Head of caudate nucleus (tissue), 42 donors: ENCODE measurements at regions not wholly inside any gene's neighbourhood (a gene's known extent, or its start where the extent isn't known, plus 50 kb on each side); places are given as distances from the start of the nearest gene placed in this dataset.
A peak's percentile ranks its signal among the peaks of the same experiment; 100 is the strongest.

Source experiments
- DNase-seq, 42 donors: peaks; one replicate each; pipeline versions ENCODE4 v3.0.0 to v3.0.0-alpha.2; 2020 to 2021; ENCODE audit warnings: mixed read lengths in 7 of 42
- intact Hi-C: fragments of 100-400 bp; cut with DNase I; formaldehyde crosslinking; loops from one replicate; pipeline ENCODE4 v1.15.0; 2022

- DNase-seq = no peak
- intact Hi-C loops = no loop called here
These were observed 111.7 kb upstream of the CD93 start for GRCh38 chr20:23197836-23198235.

GRCh38 chr20:23195636-23196035, 109.5 kb upstream of the CD93 start:
- no peak for DNase-seq
- intact Hi-C loops = no loop called here

GRCh38 chr20:23193801-23194384, 107.8 kb upstream of the CD93 start:
- intact Hi-C loops = no loop called here
- no peak for DNase-seq

GRCh38 chr20:23192469-23192868, 106.3 kb upstream of the CD93 start:
- intact Hi-C loops = no loop called here
- no peak for DNase-seq

- DNase-seq = no peak
- intact Hi-C loops = no loop called here
These were observed 104.4 kb upstream of the CD93 start for GRCh38 chr20:23190557-23190956.

- intact Hi-C loops = no loop called here
These were observed 103.7 kb upstream of the CD93 start for GRCh38 chr20:23189854-23190253.

GRCh38 chr20:23189341-23189740, 103.2 kb upstream of the CD93 start:
- intact Hi-C loops = no loop called here
- no peak for DNase-seq

More at GRCh38 chr20:23189854-23190253, 103.7 kb upstream of the CD93 start:
- no peak for DNase-seq

- intact Hi-C loops = no loop called here
- no peak for DNase-seq
These were observed 102.4 kb upstream of the CD93 start for GRCh38 chr20:23188377-23189169.

GRCh38 chr20:23187751-23188150, 101.6 kb upstream of the CD93 start:
- intact Hi-C loops = no loop called here
- DNase-seq = peak in 1 of 42 donors; percentile 9

GRCh38 chr20:23186808-23187207, 100.7 kb upstream of the CD93 start:
- intact Hi-C loops = no loop called here

GRCh38 chr20:23180451-23180921, 94.4 kb upstream of the CD93 start:
- intact Hi-C loops = no loop called here

More at GRCh38 chr20:23186808-23187207, 100.7 kb upstream of the CD93 start:
- no peak for DNase-seq

GRCh38 chr20:23179766-23180403, 93.8 kb upstream of the CD93 start:
- no peak for DNase-seq
- intact Hi-C loops = no loop called here

More at GRCh38 chr20:23180451-23180921, 94.4 kb upstream of the CD93 start:
- DNase-seq = no peak

- DNase-seq = no peak
- intact Hi-C loops = no loop called here
These were observed 92.7 kb upstream of the CD93 start for GRCh38 chr20:23178806-23179205.

- no peak for DNase-seq
- intact Hi-C loops = no loop called here
These were observed 88.7 kb upstream of the CD93 start for GRCh38 chr20:23174821-23175220.

- intact Hi-C loops = no loop called here
- DNase-seq = no peak
These were observed 81.3 kb upstream of the CD93 start for GRCh38 chr20:23167431-23167830.

- intact Hi-C loops = no loop called here
- peak in 1 of 42 donors; percentile 11 for DNase-seq
These were observed 80.4 kb upstream of the CD93 start for GRCh38 chr20:23166563-23166962.

GRCh38 chr20:23165964-23166363, 79.8 kb upstream of the CD93 start:
- no peak for DNase-seq
- intact Hi-C loops = no loop called here

GRCh38 chr20:23165307-23165750, 79.2 kb upstream of the CD93 start:
- intact Hi-C loops = no loop called here

GRCh38 chr20:23164176-23164601, 78.1 kb upstream of the CD93 start:
- intact Hi-C loops = no loop called here
- peak in 28 of 42 donors; percentile 23 to 74 (median 48) for DNase-seq

More at GRCh38 chr20:23165307-23165750, 79.2 kb upstream of the CD93 start:
- DNase-seq = peak in 2 of 42 donors; percentile 11 to 13

GRCh38 chr20:23163562-23163961, 77.4 kb upstream of the CD93 start:
- no peak for DNase-seq
- intact Hi-C loops = no loop called here
